ENCODE measurements at regions not wholly inside any gene's neighbourhood (a gene's known extent, or its start where the extent isn't known, plus 50 kb on each side); places are given as distances from the start of the nearest gene placed in this dataset.

GRCh38 chr16:63530974-63531373 lies 1494.7 kb upstream of the CDH8 start:
- Histone ChIP-seq H3K4me3 (no peak overlapping the region), H3K27ac (no peak overlapping the region)
- TF ChIP-seq CTCF (IDR thresholded peaks at IDR 0.05), result no peak
- no peak for DNase-seq (ENCODE audit: low spot score)

DNA sequence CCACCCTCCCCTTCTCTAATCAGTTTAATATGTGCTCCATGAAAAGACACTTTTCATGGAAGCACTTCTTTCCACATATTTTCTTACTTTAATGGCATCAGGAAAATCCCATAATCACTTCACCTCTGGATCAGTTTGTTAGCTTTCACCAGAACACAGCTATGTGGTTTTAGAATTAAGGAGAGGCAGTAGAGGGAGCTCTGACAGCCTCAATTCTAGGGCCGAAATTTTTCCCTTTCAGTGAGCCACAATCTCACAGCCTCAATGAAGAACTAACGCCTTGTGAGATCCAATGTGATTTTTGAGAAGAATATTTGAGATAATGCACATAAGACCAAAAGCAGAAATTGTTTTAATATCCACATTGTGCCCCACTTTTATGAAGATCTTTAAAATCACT lies 1494.0 kb upstream of the CDH8 start:
- DNase-seq (ENCODE audit: low spot score), result no peak
- Histone ChIP-seq H3K4me3 (no peak overlapping the region), H3K27ac (no peak overlapping the region)
- TF ChIP-seq CTCF (IDR thresholded peaks at IDR 0.05), result no peak

DNA sequence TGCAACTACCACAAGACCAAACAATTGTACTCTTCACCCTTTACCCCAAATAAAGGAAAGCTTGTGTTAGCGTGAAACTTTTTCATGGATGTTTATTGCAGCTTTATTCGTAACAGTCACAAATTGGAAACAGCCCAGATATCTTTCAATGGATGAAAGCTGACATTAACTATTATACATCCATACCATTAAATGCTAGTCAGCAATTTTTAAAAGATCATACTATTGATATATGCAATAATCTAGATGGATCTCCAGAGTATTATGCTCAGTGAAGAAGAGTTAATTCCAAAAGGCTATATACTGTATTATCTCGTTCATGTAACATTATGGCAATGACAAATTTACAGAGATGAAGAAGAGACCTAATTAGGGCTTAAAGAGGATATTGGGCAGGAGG lies 1491.2 kb upstream of the CDH8 start:
- TF ChIP-seq CTCF (IDR thresholded peaks at IDR 0.05), result no peak
- H3K4me3 ChIP-seq, result no peak overlapping the region
- DNase-seq (ENCODE audit: low spot score), result no peak
- H3K27ac ChIP-seq, result no peak overlapping the region

DNA sequence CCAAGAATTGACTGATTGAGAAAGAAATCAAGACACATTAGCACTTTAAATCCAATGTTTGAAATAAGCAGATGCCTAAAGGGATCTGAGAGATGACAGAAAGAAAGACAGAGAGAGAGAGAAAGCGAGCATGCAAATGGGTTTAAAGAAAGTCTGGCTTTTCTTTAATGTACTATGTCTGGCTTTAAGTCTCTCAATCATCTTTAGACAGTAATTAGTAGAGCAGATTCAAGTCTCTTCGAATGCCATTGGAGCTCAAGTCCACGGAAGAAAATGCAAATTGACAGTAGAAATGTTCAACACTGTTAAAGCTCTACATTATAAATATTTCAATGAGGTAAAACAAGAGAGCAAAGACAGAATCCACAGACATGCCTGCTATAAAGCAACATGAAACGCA lies 1480.2 kb upstream of the CDH8 start:
- Histone ChIP-seq H3K27ac (no peak overlapping the region), H3K4me3 (no peak overlapping the region)
- no peak for DNase-seq (ENCODE audit: low spot score)
- TF ChIP-seq CTCF (IDR thresholded peaks at IDR 0.05), result no peak

- no peak for DNase-seq (ENCODE audit: low spot score)
These were observed 1476.7 kb upstream of the CDH8 start for GRCh38 chr16:63512910-63513309.

GRCh38 chr16:63497408-63497807 lies 1461.2 kb upstream of the CDH8 start:
- no peak overlapping the region for H3K27ac ChIP-seq
- no peak for TF ChIP-seq CTCF (IDR thresholded peaks at IDR 0.05)
- no peak for DNase-seq (ENCODE audit: low spot score)
- no peak overlapping the region for H3K4me3 ChIP-seq

More at GRCh38 chr16:63512910-63513309, 1476.7 kb upstream of the CDH8 start:
- TF ChIP-seq CTCF (IDR thresholded peaks at IDR 0.05), result no peak
- H3K27ac ChIP-seq, result no peak overlapping the region
- no peak overlapping the region for H3K4me3 ChIP-seq

GRCh38 chr16:63496282-63496681 lies 1460.0 kb upstream of the CDH8 start:
- TF ChIP-seq CTCF (IDR thresholded peaks at IDR 0.05), result no peak
- no peak for DNase-seq (ENCODE audit: low spot score)

More at GRCh38 chr16:63496282-63496681, 1460.0 kb upstream of the CDH8 start:
- H3K27ac ChIP-seq, result no peak overlapping the region
- H3K4me3 ChIP-seq, result no peak overlapping the region
